ENCODE measurements at regions not wholly inside any gene's neighbourhood (a gene's known extent, or its start where the extent isn't known, plus 50 kb on each side); places are given as distances from the start of the nearest gene placed in this dataset.

GRCh38 chr1:229889031-229889517, 178.0 kb upstream of the GALNT2 start:
- TF ChIP-seq CTCF (IDR thresholded peaks at IDR 0.05 in 4 of 5, conservative IDR thresholded peaks at IDR 0.05 in 1 of 5) (no peak), POLR2A (IDR thresholded peaks at IDR 0.05) (no peak)
